ENCODE measurements at regions not wholly inside any gene's neighbourhood (a gene's known extent, or its start where the extent isn't known, plus 50 kb on each side); places are given as distances from the start of the nearest gene placed in this dataset.

DNA sequence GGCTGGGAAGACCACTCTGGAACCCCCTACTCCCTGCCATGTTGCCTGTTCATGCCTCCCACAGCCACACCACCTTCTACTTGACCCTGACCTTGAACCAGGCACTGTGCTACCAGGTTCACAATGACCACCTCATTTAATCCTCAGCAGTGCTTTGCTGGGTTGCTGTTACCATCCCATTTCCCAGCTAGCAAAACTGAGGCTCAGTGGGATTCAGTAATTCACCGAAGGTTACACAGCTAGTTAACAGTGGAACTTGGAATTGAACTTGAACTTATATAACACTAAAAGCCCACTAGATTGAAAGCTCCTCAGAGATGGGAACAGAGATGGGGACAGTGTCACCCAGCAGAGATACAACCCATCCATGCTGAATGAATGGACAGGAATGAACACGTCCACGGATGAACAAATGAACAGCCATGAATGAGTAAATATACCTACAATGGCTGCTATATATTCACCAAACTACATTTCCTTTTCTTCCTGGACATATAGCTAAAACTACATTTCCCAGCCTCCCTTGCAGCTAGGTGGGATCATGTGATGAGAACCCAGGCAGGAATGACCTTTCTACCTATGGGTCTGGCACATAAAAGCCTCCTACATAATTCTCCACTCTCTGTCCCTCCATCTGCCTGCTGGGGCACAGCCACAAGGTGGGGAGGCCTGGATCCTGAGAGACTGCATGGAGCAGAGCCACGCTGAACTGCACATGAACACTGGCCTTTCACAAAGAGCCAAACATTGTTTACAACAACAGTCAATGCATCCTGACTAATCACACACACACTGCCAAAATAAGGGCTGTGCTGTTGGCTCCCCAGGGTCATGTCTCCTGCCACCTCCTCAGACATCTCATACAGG lies 94.8 kb downstream of the RMI2 start:
- intact Hi-C loops (cut with micrococcal nuclease) = no loop called here

DNA sequence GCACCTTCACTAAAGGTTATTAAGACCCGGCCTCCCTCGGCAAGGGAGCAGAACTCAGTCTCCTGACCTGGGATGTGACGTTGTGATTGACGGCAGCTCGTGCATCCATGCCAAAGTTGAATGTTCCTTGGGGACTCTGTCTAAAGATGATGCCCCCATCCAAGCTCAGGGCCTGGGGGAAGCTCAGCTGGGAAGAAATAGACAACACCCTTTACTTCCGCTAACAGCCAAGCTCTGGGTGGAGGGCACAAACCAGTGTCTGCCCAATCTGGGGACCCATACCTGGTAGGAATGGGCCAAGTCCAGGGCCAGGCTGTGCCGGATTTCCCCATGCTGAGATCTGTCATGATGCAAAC lies 95.4 kb downstream of the RMI2 start:
- intact Hi-C loops (cut with micrococcal nuclease) = no loop called here

DNA sequence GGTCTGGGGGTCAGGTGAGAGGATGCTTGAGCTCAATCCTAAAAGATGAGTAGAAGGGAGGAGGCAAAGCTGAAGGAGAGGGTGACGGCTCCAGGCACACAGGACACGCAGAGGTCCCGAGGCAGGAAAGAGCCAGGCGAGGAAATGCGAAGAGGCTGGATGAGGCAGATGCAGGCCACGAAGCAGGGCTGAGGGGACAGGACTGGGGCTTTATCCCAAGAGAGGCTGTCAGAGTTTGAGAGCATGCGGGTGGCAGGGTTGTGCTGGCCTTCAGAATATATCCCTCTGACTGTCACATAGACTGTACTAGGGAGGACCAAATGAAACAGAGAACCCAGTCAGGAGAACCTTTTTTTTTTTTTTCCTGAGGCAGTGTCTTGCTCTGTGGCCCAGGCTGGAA lies 100.2 kb downstream of the RMI2 start:
- intact Hi-C loops (cut with micrococcal nuclease) = no loop called here

DNA sequence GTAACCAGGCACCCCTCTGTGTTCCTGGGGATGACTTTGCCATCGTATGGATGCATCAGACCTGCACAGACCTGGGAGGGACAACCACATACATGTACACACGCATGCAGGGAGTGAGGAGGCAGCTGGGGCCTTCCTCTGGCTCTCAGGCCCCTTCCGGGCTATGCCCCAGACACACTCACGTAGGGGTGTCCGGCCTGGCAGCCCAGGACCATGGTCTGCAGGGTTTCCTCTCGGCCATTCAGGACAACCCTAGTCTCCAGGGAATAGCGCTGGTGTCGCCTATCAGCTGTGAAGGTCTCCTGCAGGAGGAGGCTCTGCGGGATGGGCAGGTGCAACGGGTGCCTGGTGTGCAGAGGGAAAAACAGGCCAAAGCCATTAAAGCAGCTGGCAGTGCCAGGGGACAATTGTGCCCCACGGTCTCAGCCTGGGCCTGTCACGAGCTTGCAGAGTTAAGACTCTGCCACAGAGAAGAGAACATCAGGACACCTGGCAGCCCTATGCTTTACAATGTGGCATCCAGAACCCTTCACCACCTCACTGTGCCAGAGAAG lies 101.4 kb downstream of the RMI2 start:
- intact Hi-C loops (cut with micrococcal nuclease) = no loop called here

GRCh38 chr16:11447272-11447671 lies 102.0 kb downstream of the RMI2 start:
- intact Hi-C loops (cut with micrococcal nuclease) = no loop called here

DNA sequence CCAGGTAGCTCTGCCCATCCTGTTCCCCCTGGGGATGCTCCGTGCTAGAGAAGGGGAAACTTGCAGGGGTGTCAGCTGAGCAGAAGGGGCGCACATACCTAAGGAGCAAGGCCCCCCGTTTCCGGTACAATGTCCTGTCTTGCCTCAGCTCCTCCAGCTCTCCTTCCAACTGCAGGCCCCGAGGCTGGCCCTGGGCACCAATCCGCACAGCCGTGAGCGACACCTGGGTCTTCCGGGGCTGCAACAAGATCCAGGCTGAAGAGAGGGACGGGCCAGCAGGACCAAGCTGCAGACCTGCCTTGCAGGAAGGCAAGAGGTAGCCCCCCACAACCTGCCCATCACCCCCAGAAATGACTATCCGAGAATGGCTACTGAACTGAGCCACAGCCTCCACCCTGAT lies 102.6 kb downstream of the RMI2 start:
- intact Hi-C loops (cut with micrococcal nuclease) = no loop called here

DNA sequence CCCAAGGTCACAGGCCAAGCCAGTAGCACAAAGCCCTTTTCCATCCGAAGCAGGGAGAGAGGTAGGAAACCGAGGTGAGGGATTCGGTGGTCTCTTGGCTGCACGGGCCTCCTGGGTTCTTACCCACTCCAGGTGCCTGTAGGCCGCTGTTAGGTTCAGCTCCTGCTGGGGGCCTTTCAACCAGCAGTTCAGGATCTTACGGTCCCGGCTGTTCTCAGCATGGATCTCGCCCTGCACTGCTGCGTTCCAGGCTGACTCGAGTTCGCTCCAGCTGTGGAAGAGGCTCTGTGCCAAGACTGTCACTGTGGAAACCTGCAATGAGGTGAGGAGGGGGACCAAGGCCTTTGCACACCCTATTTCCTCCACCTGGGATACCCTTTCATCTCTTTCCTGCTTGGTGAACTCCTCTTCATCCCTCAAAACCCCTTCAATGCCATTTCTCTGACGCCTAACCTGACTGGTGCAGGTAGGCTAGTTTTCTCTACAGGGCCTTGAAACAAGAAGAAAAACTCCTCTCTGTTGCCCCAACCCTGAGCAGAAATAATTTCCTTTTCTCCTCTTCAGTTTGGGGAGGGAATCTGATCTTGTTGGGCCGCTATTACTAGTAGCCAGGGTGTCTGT lies 103.6 kb downstream of the RMI2 start:
- intact Hi-C loops (cut with micrococcal nuclease) = no loop called here

GRCh38 chr16:11449716-11450115 lies 104.5 kb downstream of the RMI2 start:
- intact Hi-C loops (cut with micrococcal nuclease) = no loop called here

GRCh38 chr16:11450136-11450535 lies 104.9 kb downstream of the RMI2 start:
- intact Hi-C loops (cut with micrococcal nuclease) = no loop called here

- intact Hi-C loops (cut with micrococcal nuclease) = no loop called here
Measured at GRCh38 chr16:11452298-11452697, 107.0 kb downstream of the RMI2 start.

GRCh38 chr16:11452746-11453389 lies 107.6 kb downstream of the RMI2 start:
- intact Hi-C loops (cut with micrococcal nuclease) = no loop called here

DNA sequence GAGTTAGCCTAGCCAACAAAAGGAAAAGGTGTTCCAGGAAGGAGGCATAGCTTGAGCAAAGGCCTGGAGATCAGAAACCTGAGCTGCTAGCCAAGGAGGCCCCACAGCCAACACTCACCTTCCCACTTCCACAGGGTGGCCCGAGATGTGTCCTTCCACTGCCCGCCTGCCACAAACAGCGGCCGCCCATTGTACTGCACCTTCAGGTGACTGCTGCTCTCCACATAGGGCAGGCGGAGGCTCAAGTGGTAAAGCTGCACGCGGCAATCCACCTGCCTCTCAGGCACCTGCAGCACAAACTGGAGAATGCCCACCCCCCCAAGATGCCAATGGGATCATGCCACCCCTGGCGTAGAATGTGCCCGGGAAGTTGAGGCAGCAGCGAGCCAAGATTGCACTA lies 111.5 kb downstream of the RMI2 start:
- intact Hi-C loops (cut with micrococcal nuclease) = no loop called here

DNA sequence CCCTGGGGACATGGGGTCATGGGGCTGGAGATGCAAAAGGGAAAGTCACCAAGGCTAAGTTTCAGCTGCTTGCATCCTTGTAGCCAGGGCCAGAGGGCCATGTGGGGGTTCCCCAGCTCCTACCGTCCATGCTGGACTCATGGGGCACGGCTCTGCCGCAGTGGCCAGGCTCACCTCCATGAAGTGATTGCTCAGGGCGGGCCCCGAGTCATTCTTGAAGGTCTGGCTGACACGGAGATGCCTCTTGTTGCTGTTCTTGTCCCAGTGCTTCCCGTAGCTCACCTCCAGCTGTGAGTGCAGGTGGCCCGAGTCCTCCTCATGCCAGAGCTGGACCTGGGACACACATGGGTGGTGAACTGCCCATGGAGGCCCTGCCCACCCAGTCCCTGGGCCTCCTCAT lies 114.5 kb downstream of the RMI2 start:
- intact Hi-C loops (cut with micrococcal nuclease) = loop anchor here (2.0 kb wide), 1 partner anchor 53 kb away; no protein-coding TSS in a partner anchor

- intact Hi-C loops (cut with micrococcal nuclease) = no loop called here
Measured at GRCh38 chr16:11460820-11461594, 115.7 kb downstream of the RMI2 start.

- intact Hi-C loops (cut with micrococcal nuclease) = no loop called here
Measured at GRCh38 chr16:11461595-11461990, 116.3 kb downstream of the RMI2 start.

- intact Hi-C loops (cut with micrococcal nuclease) = no loop called here
Measured at GRCh38 chr16:11462036-11462435, 116.8 kb downstream of the RMI2 start.

GRCh38 chr16:11462861-11463260 lies 117.6 kb downstream of the RMI2 start:
- intact Hi-C loops (cut with micrococcal nuclease) = no loop called here

GRCh38 chr16:11464241-11464640 lies 119.0 kb downstream of the RMI2 start:
- intact Hi-C loops (cut with micrococcal nuclease) = no loop called here

DNA sequence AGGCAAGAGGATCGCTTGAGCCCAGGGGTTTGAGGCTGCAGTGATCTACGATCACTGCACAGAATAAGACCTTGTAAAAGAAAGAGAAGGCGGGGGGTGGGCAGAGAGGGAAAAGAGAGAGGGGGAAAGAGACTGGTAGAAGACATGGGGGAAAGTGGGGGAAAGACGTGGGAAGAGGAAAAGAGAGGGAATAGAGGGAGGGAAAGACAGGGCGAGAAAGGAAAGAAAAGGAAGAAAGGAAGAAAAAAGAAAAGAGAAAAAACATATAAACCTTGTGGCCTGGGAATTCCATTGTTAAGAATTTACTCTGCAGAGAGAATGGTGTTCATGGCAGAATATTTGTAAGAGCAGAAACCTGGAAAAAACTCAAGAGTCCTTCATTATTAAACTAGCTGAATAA lies 120.4 kb downstream of the RMI2 start:
- intact Hi-C loops (cut with micrococcal nuclease) = no loop called here

GRCh38 chr16:11470676-11471415 lies 115.9 kb downstream of the LITAF start:
- intact Hi-C loops (cut with micrococcal nuclease) = no loop called here

DNA sequence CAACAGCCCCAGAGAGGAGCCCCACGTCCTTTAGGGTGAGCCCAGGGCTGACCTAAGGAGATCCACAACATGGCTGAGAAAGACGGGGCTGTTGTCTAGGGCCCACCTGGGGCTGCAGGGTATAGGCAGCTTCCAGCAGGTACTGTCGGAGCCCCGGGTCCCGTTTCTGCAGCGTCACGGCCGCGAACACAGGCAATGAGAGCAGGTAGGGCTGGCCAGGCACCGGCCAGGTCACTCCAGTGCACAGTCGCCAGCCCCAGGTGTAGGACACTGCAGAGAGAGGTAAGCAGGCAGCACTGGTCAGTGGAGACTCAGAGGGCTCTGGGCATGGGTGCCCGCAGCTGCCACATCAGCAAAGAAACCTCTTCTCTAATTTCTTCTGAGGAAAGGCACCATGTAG lies 115.2 kb downstream of the LITAF start:
- intact Hi-C loops (cut with micrococcal nuclease) = no loop called here

Measured in T-helper 1 cell treated with Interleukin-12 subunit alpha and Interleukin-12 subunit beta and Interleukin-4 antibody, amounts not matched to agents 30 ng/mL and 1 ng/mL, for 36 hours (primary cell).